OCI-LY3 (cell line): ENCODE measurements at regions not wholly inside any gene's neighbourhood (a gene's known extent, or its start where the extent isn't known, plus 50 kb on each side); places are given as distances from the start of the nearest gene placed in this dataset.

Source experiments
- H2AFZ ChIP-seq: fragments of 200-600, 300-600 bp; shearing (Covaris generic); 2 replicates; pipeline ENCODE4 v1.6.0; 2014; ENCODE audit warnings: antibody characterized with exemption, low read depth, low read length
- H3K27ac ChIP-seq: fragments of 200-600, 300-600 bp; sonication (generic); 2 replicates; pipeline ENCODE4 v1.5.1; 2014; ENCODE audit warnings: mild to moderate bottlenecking, low read length, moderate library complexity, mixed read lengths
- H3K27me3 ChIP-seq: fragments of 200-600, 300-600 bp; sonication (generic); 2 replicates; pipeline ENCODE4 v1.6.1; 2014; ENCODE audit warnings: low read depth, low read length, mixed read lengths
- H3K36me3 ChIP-seq: fragments of 200-600, 300-600 bp; sonication (generic); replicated peaks from 2 replicates; pipeline ENCODE3; 2014; ENCODE audit warnings: low read depth, low read length, mixed read lengths
- H3K4me1 ChIP-seq: fragments of 300-600, 200-600 bp; sonication (generic); 2 replicates; pipeline ENCODE4 v1.6.1; 2014; ENCODE audit warnings: low read length, mixed read lengths
- H3K4me2 ChIP-seq: fragments of 200-600, 300-600 bp; sonication (generic); 2 replicates; pipeline ENCODE4 v1.6.1; 2014; ENCODE audit warnings: low read length, mixed read lengths
- H3K4me3 ChIP-seq: fragments of 300-600, 200-600 bp; sonication (generic); 2 replicates; pipeline ENCODE4 v1.5.1; 2014; ENCODE audit warnings: antibody characterized with exemption, mild to moderate bottlenecking, low read length, moderate library complexity
- H3K79me2 ChIP-seq: fragments of 300-600, 200-600 bp; shearing (Covaris generic); 2 replicates; pipeline ENCODE4 v1.6.1; 2014; ENCODE audit warnings: mild to moderate bottlenecking, low read length, mixed read lengths
- H3K9ac ChIP-seq: fragments of 300-600, 200-600 bp; shearing (Covaris generic); 2 replicates; pipeline ENCODE4 v1.6.0; 2014; ENCODE audit warnings: mild to moderate bottlenecking, low read length, moderate library complexity
- H3K9me3 ChIP-seq: fragments of 200-600, 300-600 bp; shearing (Covaris generic); 2 replicates; pipeline ENCODE4 v1.6.1; 2014; ENCODE audit warnings: low read length, mixed read lengths; ENCODE audit not compliant: insufficient read depth
- H4K20me1 ChIP-seq: fragments of 200-600, 300-600 bp; sonication (generic); 2 replicates; pipeline ENCODE4 v1.6.1; 2016; ENCODE audit warnings: low read length, mixed read lengths; ENCODE audit not compliant: insufficient read depth
- EZH2phosphoT487 ChIP-seq: fragments of 200-600 bp; shearing (Covaris generic); IDR thresholded peaks from 2 replicates; pipeline ENCODE4 v1.6.1; 2018; ENCODE audit warnings: antibody characterized with exemption, mixed run types, low read depth
- TF ChIP-seq, protein P1 (sequence below): fragments of 200-600, 300-600 bp; sonication (generic); IDR thresholded peaks from 2 replicates; pipeline ENCODE4 v1.5.1; 2014; ENCODE audit warnings: antibody characterized with exemption, low read length, low read depth

GRCh38 chr19:23521471-23521870, 126.2 kb upstream of the ZNF91 start:
- no peaks in the 10 kb centered on the region for H3K79me2 ChIP-seq
- no peak overlapping the region for H2AFZ ChIP-seq
- H3K4me1 ChIP-seq: no peaks in the 10 kb centered on the region
- no peak overlapping the region for H3K4me2 ChIP-seq
- H3K36me3 ChIP-seq: peaks cover 2% of the 10 kb centered on the region
- H4K20me1 ChIP-seq: no peaks in the 10 kb centered on the region
- H3K27ac ChIP-seq: no peak overlapping the region
- 0 out of 2 replicates have a peak, but pooled peaks cover 5% of the 10 kb centered on the region for H3K9me3 ChIP-seq
- TF ChIP-seq, protein P1, sequence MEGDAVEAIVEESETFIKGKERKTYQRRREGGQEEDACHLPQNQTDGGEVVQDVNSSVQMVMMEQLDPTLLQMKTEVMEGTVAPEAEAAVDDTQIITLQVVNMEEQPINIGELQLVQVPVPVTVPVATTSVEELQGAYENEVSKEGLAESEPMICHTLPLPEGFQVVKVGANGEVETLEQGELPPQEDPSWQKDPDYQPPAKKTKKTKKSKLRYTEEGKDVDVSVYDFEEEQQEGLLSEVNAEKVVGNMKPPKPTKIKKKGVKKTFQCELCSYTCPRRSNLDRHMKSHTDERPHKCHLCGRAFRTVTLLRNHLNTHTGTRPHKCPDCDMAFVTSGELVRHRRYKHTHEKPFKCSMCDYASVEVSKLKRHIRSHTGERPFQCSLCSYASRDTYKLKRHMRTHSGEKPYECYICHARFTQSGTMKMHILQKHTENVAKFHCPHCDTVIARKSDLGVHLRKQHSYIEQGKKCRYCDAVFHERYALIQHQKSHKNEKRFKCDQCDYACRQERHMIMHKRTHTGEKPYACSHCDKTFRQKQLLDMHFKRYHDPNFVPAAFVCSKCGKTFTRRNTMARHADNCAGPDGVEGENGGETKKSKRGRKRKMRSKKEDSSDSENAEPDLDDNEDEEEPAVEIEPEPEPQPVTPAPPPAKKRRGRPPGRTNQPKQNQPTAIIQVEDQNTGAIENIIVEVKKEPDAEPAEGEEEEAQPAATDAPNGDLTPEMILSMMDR: no peak
- no peak for TF ChIP-seq EZH2phosphoT487
- no peaks in the 10 kb centered on the region for H3K27me3 ChIP-seq
- no peak overlapping the region for H3K4me3 ChIP-seq
- no peak overlapping the region for H3K9ac ChIP-seq

DNA sequence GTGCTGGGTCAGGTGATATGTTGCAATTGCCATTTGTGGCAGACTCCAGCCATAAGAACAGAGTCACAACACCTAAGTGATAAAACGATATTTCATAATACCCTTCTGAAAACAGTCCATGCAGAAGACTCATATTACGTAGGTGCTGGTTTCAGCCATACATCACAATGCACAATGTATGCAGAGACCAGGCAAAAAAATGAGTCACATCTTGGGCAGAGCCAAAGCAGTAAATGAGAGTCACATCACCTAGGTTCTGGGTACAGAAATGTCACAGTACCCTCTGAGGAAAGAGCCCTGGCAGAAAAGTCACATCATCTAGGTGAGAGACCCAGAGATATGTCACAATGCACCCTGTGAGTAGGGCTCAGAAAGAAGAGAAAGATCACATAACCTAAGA, 125.2 kb upstream of the ZNF91 start:
- Histone ChIP-seq H3K9ac (no peak overlapping the region), H4K20me1 (no peaks in the 10 kb centered on the region), H3K4me2 (no peak overlapping the region), H3K4me1 (no peaks in the 10 kb centered on the region), H3K79me2 (no peaks in the 10 kb centered on the region), H2AFZ (no peak overlapping the region), H3K4me3 (no peak overlapping the region), H3K27ac (no peak overlapping the region), H3K27me3 (no peaks in the 10 kb centered on the region), H3K36me3 (no peaks in the 10 kb centered on the region), H3K9me3 (0 out of 2 replicates have a peak, but pooled peaks cover 4% of the 10 kb centered on the region)
- no peak for TF ChIP-seq EZH2phosphoT487
- TF ChIP-seq, protein P1: no peak

GRCh38 chr19:23519031-23519430, 123.8 kb upstream of the ZNF91 start:
- no peaks in the 10 kb centered on the region for H3K27me3 ChIP-seq
- no peak overlapping the region for H3K4me2 ChIP-seq
- no peaks in the 10 kb centered on the region for H3K4me1 ChIP-seq
- H3K4me3 ChIP-seq: no peak overlapping the region
- H3K9me3 ChIP-seq: no peaks in the 10 kb centered on the region
- no peaks in the 10 kb centered on the region for H4K20me1 ChIP-seq
- TF ChIP-seq, protein P1: no peak
- no peak for TF ChIP-seq EZH2phosphoT487
- H2AFZ ChIP-seq: no peak overlapping the region
- H3K27ac ChIP-seq: no peak overlapping the region
- no peak overlapping the region for H3K9ac ChIP-seq
- H3K36me3 ChIP-seq: no peaks in the 10 kb centered on the region
- H3K79me2 ChIP-seq: no peaks in the 10 kb centered on the region

- H3K36me3 ChIP-seq: no peaks in the 10 kb centered on the region
- no peaks in the 10 kb centered on the region for H3K9me3 ChIP-seq
- H3K9ac ChIP-seq: no peak overlapping the region
- no peak overlapping the region for H3K4me3 ChIP-seq
- no peaks in the 10 kb centered on the region for H3K4me1 ChIP-seq
- H3K4me2 ChIP-seq: no peak overlapping the region
- H4K20me1 ChIP-seq: no peaks in the 10 kb centered on the region
- TF ChIP-seq, protein P1: no peak
- no peak for TF ChIP-seq EZH2phosphoT487
- H2AFZ ChIP-seq: no peak overlapping the region
- no peaks in the 10 kb centered on the region for H3K79me2 ChIP-seq
- H3K27ac ChIP-seq: no peak overlapping the region
- H3K27me3 ChIP-seq: no peaks in the 10 kb centered on the region
Measured at GRCh38 chr19:23516266-23516665, 121.0 kb upstream of the ZNF91 start.
